Kidney tubule cell (primary cell): ENCODE measurements at regions not wholly inside any gene's neighbourhood (a gene's known extent, or its start where the extent isn't known, plus 50 kb on each side); places are given as distances from the start of the nearest gene placed in this dataset.

ENCODE experiments used
- DNase-seq: peaks from one replicate; pipeline ENCODE4 v3.0.0-alpha.2; 2018; ENCODE audit warnings: low spot score

DNA sequence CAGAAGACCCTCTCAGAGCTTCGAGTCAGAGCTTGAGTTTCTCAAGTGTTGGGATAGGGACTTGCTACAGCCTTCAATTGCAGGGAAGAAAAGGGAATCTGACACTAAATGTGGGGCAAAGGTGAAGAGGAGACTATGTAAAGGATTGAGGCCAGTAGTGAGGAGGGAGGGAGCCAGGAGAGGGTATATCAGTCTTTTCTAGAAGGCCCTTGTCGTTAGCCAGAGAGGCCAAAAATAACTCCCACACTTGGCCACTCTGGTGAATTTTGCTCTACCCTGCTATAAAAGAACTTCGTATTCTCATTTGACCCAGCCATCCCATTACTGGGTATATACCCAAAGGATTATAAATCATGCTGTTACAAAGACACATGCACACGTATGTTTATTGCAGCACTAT lies 162.0 kb downstream of the MDFIC start:
- no peak for DNase-seq

- no peak for DNase-seq
These were observed 159.9 kb downstream of the MDFIC start for GRCh38 chr7:115081772-115082171.

DNA sequence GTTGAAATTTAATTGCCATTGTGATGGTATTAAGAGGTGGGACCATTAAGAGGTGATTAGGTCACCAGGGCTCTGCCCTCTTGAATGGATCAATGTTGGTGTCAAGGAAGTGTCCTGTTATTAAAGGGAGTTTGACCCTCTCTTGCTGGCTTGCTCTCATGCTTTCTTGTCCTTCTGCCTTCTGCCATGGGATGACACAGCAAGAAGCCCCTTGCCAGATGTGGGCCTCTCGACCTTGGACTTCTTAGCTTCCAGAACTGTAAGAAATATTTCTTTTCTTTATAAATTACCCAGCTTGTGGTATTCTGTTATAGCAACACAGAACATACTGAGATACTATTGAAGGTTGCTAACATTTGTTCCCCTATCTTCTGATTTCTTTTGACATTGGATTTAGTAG lies 157.0 kb downstream of the MDFIC start:
- DNase-seq = no peak

DNA sequence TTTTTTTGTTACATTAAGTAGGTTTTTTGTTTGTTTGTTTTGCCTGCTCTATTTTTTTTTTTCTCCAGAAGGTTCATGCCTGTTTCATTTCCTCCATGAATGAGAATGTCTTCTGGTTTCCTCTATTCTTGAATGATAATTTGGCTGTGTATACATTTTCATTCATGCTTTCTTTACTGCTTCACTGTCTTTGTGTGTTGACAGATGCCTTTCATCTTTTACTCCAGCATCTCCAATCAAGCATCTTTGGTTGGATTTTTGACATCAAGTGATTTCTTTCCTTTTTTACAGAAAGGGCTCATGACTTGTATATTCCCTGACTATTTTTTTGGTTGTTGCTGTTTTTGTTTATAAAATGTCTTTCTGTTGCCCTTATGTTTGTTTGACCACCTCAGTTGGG lies 156.5 kb downstream of the MDFIC start:
- DNase-seq = no peak

DNA sequence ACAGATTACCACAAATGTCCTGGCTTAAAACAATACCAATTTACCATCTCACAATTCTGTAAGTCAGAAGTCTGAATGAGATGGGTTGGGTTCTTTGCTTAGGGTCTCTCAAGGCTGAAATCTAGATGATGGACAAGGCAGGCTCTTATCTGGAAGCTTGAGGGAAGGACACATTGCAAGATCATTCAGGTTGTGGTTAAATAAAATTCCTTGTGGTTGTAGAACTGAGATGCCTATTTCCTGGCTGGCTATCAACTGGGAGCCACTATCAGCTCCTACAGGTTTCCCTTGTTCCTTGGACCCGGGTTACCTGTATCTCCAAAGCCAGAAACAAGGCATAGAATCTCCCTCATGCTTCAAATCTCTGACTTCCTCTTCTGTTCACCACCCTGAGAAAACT lies 148.4 kb downstream of the MDFIC start:
- DNase-seq = peak; percentile 17
